Fibroblast of skin of back (primary cell): ENCODE measurements at regions not wholly inside any gene's neighbourhood (a gene's known extent, or its start where the extent isn't known, plus 50 kb on each side); places are given as distances from the start of the nearest gene placed in this dataset.
A peak's percentile ranks its signal among the peaks of the same experiment; 100 is the strongest.
"Not testable (repeated sequence)": the region's sequence is repeated elsewhere in the genome, so short reads cannot be mapped to it uniquely, and the experiment has no call there.

Experiments used
- DNase-seq: peaks from one replicate; pipeline ENCODE4 v3.0.0-alpha.2; 2013

DNA sequence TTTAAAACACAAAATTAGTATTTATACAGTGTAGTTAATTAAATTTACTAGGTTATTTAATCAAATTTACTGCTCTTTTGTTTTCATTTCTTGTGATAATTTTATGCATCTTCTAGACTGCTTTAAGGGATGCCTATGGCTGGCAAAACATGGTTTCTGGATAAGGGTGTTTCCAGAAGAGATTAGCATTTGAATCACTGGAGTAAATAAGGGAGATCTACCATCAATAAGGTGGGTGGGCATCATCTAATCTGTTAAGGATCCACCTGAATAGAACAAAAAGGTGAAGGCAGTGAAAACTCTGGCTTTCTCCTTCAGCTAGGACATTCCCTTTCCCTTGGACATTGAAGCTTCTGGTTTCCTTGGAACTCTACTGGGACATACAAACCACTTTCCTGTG lies 146.2 kb upstream of the LAMA2 start:
- no peak for DNase-seq

DNA sequence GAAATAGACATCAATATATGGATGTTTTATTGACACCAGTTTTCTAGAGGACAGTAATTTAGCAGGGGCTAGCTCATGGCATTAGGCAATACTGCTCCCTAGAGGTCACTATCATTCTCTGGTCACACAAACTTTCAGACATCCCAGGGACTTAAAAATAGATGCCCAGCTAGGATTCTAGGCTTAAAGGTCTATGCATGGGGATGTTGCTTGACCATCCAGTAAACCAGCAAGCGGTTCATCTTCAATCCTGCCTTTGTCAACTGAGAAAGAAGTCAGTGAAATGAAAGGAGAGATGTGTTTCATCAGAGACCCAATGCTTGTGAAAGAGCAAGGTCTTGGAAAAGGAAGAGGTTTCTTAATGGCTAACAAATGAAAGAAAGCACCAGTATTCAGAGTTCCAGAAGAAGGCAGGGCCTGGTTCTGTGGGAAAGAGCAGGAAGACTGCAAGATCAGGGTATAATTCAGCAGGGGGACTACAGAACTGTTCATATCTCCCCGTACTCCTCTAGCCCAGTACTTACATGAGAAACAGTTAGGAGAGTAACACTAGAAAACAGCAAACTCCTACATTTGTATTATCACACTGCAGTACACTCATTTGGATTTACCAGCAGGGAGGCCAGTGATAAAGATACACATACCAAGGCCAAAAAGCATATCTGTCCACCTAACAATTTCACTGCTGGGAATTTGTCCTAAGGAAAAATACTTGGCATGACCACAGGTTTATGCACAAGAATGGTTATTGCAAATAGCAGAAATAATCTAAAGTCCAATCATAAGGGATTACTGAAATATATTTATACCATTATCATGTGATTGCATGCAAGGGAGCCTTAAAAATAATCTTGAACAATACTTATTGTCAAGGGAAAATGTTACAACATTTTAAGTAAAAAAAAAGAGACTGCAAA lies 151.4 kb upstream of the LAMA2 start:
- DNase-seq = peak; percentile 60

DNA sequence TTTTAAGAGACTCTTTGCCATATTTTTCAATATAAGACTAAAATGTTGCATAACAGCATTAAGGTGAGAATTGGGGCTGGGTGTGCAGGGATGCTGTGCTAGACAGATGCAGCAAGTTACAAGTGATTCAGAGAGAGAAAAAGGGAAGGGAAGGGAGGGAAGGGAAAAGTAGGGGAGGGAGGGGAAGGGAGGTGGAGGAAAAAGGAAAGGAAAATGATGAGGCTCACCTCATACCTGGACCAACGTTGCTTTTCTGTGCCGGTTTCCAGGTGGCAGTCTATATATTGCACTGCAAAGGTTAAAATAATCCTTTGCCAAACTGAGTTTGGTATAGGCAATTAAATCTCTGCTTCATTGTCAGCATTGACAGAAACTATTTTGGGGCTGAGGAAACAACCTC lies 155.4 kb upstream of the LAMA2 start:
- no peak for DNase-seq

DNA sequence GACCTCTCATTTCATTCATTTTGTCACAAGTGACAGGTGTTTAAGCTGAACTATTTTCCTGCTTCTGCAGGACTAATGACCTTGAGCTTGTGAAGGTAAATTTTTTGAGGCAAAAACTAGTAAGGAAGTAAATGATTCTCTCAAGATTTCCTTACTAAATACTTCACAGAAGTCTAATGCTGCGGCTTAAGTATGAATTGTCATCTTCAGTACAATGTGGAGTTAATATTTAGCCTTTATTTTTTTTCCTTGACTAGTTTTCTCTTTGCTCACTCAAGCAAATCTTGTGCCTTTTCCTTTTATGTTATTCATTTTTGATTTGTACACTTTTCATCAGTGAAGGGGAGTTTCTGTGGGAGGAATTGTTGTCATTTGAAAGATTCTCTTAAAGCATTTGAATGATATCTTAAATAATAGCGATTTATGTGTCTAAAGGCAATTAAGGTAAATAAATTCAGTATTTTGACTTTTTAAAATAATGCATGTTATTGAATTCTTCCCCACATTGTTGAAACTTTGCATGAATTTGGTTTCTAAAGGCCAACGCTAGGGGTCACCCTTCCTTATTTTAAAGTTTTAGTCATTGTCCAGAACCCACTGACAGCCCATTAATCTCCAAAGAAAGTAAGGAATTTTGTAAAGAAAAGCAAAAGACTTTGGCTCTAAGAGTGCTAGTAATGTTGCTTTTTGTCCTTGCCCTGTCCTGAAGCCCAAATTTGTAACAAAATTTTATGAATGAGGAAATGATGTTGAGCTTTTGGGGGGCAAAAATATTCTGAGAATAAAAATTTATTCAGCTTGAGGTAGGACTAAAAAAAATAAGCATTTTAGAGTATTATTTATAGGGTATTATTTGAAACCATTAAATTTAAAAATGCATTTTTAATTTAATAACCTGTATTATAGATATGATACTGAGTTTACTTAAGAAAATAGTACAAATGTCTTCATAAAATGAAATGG lies 157.4 kb upstream of the LAMA2 start:
- peak; percentile 52 for DNase-seq

DNA sequence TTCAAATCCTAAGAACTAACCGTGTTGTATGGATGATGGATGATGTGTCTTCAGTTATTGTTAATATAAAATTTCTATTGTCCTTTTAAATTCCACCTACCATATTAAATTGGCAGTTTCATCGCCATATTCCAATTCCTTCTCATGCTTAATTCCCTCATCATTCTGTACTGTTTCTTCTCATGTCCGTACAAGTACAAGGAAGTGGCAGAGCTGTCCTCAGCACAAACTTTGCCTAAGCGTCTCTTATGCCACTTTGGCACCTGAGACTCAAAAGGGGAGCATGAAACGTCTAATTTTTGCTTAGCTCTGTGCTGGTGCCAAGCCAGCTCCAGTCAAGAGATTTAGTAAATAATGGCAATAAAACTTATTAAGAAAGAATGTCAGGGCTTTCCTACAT lies 158.2 kb upstream of the LAMA2 start:
- no peak for DNase-seq

DNA sequence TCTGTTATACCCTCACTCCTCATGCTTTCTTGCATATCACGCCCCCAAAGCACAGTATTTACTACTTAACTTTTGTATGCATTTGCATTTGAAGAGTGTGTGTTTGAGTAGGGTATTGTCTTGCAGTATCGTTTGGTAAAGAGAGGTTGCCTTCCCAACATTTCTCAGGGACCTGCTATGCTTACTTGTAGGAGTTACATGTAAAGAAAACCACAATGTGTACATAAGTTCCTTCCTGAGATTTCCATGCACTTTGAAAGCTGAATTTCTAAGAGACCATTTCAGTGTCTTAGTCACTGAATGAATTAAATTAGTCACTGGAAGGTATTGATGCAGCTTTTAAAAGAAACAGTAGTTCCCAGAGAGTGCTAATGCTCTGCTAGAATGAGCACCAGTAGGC lies 159.3 kb upstream of the LAMA2 start:
- peak; percentile 61 for DNase-seq

DNA sequence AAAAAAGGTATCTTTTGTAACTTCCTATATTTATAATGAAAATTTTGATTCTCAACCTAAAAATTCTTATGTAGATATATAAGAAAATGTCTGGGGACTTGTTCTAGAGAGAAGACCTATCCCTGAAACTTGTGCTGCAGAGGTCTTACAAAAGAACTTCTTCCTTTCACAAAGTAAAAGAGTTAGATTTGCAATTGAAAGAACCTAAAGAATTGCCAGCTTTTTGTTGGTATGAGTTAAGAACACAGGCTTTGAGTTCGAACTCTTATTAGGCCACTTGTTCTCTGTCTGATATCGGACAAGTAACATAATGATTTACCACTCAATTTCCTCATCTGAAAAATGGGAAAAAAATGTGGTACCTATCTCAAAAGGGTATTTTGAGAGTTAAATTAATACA lies 162.0 kb upstream of the LAMA2 start:
- no peak for DNase-seq

DNA sequence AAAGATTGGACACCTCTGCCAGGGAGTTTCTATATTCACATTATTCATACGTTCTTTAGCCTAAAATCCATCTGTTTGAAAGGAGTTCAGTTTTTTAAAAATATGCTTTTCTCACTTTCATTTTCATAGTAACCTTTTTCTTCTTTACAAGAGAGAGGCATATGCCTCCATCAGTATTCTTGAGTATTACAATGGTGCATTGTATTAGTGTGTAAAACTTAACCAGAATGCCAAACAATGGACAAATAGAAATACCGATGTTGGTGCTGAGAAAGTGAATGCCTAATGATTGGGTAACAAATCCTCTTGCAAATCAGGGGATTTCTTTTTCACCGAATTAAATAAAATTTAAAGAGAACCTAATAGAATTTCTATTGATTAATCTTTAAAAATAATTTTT lies 163.2 kb upstream of the LAMA2 start:
- DNase-seq = no peak

DNA sequence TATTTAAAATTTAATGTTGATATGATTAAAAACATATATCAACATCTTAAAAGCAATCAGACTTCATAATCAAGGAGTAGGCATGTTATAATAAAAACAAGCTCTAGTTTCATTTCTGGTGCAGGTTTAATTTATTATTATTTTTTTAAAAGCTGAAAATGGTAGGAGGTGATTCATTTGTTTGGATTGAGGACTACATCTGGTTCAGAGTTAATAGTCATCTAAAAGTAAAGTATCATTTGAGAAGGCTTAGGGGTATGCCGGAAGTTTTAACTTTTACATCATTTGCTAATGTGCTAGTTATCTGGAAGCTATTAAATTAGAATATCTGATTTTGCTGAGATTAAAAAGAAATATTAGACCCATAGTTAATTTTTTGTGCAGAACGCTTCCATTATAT lies 169.5 kb upstream of the LAMA2 start:
- DNase-seq = peak; percentile 64

DNA sequence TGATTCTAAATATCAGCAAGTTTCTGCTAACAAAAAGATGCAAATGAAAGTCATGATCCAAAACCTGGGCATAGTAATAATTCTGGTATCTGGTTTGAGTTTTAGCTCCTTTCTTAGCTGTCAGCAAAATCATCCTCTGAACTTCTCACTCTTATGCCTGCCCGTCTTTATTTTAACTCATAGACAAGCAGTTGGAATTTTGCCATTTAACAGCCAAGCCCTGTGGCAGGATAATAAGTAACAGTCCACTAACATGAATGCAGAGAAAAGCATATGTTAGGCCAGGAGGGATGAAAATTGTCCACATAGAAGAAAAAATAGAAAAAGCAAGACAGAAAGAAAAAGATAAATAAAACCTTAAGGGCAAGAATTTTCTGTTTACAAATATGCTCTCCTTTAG lies 170.0 kb upstream of the LAMA2 start:
- peak; percentile 13 for DNase-seq

DNA sequence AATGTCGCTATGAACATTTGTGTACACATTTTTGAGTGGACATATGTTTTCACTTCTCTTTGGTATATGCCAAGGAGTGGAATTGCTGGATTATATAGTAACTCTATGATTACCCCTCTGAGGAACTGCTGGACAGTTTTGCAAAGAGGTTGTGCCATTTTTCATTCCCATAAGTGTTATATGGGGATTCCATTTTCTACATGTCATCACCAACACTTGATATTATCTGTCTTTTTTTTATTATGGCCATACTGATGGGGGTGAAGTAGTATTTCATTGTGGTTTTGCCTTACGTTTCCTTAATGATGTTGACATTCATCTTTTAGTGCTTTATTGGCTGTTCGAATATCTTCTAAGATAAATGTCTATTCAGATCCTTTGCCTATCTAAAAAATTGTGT lies 171.8 kb upstream of the LAMA2 start:
- DNase-seq = no peak

DNA sequence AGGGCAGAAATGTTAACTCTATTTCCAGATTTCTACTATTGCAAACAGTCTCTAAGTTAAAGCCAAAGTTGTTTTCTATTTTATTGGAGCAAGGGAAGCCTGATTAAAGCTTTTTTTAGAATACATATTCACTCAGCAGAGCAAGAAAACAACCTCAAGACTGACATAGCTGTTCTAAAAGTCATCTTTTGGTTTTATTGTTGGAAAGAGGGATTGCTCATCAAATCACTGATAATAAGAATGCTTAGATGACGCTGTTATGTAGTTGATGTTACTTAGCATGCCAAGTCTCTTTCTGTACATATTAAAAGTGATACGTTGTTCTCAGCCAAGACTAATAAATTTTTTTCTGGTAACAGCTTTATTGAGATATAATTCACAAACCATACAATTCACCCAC lies 172.6 kb upstream of the LAMA2 start:
- peak; percentile 9 for DNase-seq

DNA sequence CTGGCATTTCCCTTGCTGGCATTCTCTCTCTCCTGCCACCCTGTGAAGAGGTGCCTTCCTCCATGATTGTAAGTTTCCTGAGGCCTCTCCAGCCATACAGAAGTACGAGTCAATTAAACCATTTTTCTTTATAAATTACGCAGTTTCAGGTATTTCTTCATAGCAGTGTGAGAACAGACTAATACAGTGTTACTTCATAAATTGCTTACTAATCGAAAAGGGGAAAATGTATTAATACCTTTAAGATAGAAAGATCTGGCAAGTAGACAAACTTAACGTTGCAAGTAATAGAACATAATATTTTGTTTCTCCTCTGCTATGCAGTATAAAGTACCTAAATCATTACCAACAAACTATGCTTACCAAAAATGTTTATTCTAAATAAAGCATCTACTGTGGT lies 178.3 kb upstream of the LAMA2 start:
- no peak for DNase-seq

DNA sequence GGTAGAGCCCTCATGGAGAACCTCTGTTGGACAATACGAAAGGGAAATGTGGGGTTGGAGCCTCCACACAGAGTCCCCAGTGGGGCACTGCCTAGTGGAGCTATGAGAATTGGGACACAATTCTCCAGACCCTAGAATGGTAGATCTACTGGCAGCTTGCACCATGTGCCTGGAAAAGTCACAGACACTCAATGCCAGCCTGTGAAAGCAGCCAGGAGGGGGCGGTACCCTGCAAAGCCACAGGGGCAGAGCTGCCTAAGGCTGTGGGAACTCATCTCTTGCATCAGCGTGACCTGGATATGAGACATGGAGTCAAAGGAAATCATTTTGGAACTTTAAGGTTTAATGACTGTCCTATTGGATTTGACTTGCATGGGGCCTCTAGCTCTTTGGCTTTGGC lies 179.1 kb upstream of the LAMA2 start:
- not testable (repeated sequence) for DNase-seq

DNA sequence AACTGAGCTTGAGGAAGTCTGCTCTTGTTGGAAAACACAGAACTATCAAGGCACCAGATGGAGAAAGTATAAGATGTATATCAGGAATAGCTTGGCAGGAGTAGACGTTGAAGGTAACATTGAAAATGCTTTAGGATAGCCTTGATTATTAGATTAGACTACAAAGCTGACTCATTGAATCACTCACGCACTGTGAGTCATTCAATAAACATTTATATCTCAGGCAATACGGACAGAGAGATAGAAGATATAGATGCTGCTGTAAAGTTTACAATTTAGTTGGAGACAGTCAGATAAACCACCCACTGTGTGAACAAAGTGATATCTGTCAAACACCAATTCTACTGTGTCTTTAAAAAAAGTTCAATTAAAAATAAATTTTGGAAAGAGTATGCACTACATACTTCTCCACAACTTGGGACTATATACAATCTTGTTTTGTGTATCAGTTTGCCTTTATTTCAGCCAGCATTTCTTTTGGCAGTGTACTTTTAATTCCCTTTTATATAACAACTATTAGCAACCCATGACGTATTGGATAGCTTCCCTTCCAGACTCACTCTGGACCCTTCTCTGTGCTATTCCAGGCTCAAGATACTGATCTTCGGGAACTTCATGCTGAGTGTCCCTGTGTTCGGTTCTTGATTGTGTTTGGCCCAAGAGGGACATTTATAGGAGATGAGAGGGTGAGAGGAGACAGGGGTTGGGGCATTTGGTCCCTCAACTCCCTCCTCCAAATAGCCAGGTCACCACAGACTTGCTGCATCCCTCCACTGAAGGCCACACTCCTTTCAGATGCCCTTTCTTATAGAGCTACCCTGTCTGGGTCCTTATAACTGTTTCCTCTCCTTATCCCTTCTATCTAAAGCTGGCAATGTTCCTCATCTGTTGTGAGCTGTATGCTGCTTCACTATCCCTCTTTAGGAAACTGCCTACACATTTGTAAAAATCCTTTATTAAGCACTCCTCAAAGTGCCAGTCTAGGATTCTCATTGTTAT lies 176.6 kb upstream of the PTPRK start:
- DNase-seq = peak; percentile 78

DNA sequence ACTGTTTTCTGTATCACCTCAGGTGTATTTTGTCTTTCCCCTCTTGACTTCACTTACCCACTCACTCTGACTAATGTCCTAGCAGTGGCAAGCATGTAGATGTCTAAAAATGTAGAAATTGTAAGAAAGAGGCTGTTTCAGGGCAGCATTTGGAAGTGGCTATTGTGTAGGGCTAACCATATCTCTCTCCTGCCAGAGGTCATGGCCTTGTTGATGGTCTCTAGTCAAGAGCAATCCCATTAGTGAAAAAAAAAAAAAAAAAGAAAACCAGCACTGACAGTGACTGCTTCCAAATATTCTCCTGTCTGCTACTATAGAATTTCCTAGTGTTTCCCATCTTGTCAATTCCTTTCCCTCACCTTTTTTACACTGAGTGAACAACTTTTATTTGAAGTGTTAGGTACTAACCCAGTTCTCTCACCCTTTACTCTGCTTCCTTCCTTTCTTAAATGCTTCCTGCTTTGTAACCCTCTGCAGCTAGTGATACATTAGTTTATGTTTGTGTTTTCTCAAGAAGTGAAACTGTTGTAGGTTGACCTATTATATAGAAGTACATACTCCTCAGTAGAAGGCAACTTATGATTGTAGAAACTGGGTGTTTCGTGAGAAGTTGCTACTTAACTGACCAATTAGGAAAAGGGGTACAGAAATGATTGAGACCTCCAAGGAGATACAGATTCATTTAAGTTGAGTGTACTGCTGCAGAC lies 174.1 kb upstream of the PTPRK start:
- no peak for DNase-seq

DNA sequence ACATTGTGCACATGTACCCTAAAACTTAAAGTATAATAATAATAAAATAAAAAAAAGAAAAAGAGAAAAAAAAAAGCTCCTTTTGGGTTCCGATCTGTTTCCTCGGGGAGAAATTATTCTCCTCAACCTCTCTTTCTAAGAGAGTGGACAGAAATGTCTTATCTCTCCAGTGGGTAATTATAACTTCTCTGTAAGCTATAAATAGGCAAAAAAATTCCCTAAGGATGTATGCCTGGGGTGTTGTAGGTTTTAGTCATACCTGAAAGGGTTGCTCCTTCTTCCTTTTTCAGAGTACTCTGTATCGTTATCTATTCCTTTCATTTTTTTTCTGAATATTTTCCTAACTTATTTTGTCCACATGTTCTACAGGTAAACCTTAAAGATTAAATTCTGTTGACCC lies 169.7 kb upstream of the PTPRK start:
- DNase-seq = no peak

DNA sequence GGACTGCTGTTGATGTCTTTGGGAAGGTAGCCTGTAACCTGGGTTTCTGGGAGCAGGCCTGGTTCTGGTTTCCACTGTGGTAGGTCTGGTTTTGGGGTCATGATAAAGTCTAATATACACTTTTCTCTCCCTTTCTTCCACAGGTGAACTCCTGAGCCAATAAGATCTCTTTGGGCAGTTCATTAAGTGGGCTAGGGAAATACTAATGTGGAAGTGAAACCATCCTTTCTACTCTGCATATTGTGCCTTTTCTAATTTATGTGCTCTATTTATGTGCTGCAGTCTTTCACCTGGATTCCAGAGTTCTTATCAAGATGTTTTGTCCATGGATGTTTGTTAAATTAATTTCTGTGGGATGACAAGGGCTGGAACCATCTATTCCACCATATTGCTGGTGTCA lies 165.7 kb upstream of the PTPRK start:
- no peak for DNase-seq

DNA sequence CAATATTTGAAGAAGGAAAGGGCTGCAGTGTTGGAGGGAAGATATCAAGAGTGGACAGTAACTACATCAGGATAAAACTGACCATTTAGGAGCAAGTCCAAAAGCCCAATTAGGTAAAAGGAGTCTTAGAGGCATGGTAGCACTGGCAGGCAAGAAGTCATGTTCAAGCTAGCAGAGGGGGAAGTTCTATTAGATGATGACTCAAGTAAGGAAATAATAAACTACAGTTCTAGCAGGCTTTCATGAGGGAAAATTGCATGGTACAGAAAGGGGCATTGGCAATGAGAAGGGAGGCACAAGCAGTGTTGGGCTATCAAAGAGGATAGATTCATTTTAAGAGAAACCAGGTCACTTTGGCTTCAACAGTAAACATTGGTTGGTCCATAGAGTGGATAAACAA lies 156.1 kb upstream of the PTPRK start:
- DNase-seq = no peak

DNA sequence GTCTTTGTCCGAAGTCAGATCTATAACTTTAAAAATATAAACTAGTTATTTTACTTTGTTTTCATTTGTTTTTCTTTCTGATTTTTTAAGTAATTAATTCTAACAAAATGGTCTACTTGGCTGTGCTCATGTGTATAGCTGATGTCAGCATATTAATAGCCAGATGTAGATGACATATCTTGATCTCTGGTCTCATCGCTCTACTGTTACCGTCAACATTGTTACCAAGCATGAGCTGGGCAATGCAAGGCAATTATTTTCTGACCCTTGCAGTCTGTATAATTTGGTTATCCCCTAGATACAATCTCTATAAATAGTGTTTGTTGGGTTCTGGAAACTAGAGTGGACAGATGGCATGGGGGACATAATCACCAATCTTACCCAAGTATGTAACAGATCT lies 151.6 kb upstream of the PTPRK start:
- no peak for DNase-seq

DNA sequence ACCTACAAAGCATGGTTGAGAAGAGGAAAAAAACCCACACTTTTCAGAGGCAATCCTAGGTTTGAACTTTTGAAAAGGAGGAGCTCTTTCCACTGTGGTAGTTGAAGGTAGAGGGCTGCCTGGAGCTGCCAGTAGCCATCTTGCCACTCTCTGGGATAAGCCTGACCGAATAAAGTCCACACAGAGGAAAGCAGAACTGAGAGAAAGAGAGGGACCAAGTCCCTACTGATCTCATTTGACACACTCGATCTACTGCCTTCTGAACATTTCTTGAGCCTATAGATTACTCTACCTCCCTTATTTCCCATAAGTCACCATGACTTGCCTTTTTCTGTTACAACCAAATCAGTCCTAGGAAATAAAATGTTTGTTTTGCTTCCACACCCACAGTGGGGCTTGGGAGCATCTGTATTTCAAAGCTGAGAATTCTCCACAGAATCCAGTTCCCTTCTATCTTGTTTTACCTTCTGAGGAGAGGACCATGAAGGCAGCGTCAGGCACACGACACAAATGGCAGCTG lies 147.0 kb upstream of the PTPRK start:
- no peak for DNase-seq
